CD4-positive, alpha-beta T cell (primary cell): ENCODE measurements at regions not wholly inside any gene's neighbourhood (a gene's known extent, or its start where the extent isn't known, plus 50 kb on each side); places are given as distances from the start of the nearest gene placed in this dataset.

Experiments used
- ATAC-seq: fragments of 200-7000 bp; cut with Tn5 transposase; one replicate; pipeline ENCODE4 v1.10.0; 2022; ENCODE audit warnings: mild to moderate bottlenecking; ENCODE audit not compliant: poor library complexity
- CTCF ChIA-PET: fragments of 350-600 bp; sonication (Branson Sonifier 250); formaldehyde crosslinking; loops from one replicate; lab custom pipeline; 2021; ENCODE audit warnings: antibody characterized with exemption, inconsistent platforms; lab: Charles Lee
- POLR2A ChIA-PET: fragments of 350-600 bp; sonication (Branson Sonifier 250); formaldehyde crosslinking; loops from one replicate; lab custom pipeline; 2021; ENCODE audit warnings: antibody characterized with exemption, inconsistent platforms; lab: Charles Lee
- DNase-seq, 14 experiments: peaks; one replicate each; pipeline ENCODE4 v3.0.0-alpha.2; 2013 to 2020; ENCODE audit warnings: mixed read lengths in 2 of 14
- H3K27ac ChIP-seq, 2 donors: one replicate each; pipeline versions ENCODE4 v1.5.1 to v1.7.0; 2013; ENCODE audit warnings: low read length in 2 of 2, low read depth in 1 of 2, mild to moderate bottlenecking in 1 of 2
- H3K27me3 ChIP-seq, 2 experiments: 1 replicate in 1 of 2; 2 replicates in 1 of 2; pipeline versions ENCODE4 v1.6.1 to v1.7.0; 2013; ENCODE audit warnings: low read length in 2 of 2, control low read depth in 1 of 2, mild to moderate bottlenecking in 1 of 2, moderate library complexity in 1 of 2; ENCODE audit not compliant: insufficient read depth in 2 of 2, control insufficient read depth in 1 of 2
- H3K36me3 ChIP-seq: one replicate; pipeline ENCODE4 v1.6.1; 2013; ENCODE audit warnings: low read length, control low read depth; ENCODE audit not compliant: insufficient read depth
- H3K4me1 ChIP-seq: one replicate; pipeline ENCODE4 v1.6.1; 2013; ENCODE audit warnings: low read length, control low read depth; ENCODE audit not compliant: insufficient read depth
- H3K4me3 ChIP-seq: one replicate; pipeline ENCODE4 v1.5.1; 2013; ENCODE audit warnings: mild to moderate bottlenecking, low read length, moderate library complexity
- H3K9me3 ChIP-seq, 2 experiments: 1 replicate in 1 of 2; 2 replicates in 1 of 2; pipeline versions ENCODE4 v1.6.1 to v1.7.0; 2013; ENCODE audit warnings: low read length in 2 of 2, mild to moderate bottlenecking in 2 of 2, control low read depth in 1 of 2, moderate library complexity in 1 of 2; ENCODE audit not compliant: control insufficient read depth in 1 of 2, insufficient read depth in 1 of 2
- H3K27ac Mint-ChIP-seq: one replicate; pipeline ENCODE4 v1.8.0; 2020; ENCODE audit warnings: mixed read lengths
- H3K27me3 Mint-ChIP-seq: one replicate; pipeline ENCODE4 v1.8.0; 2021; ENCODE audit warnings: mixed read lengths
- H3K36me3 Mint-ChIP-seq: one replicate; pipeline ENCODE4 v1.8.0; 2021; ENCODE audit warnings: low read depth, mixed read lengths
- H3K4me1 Mint-ChIP-seq: one replicate; pipeline ENCODE4 v1.8.0; 2021; ENCODE audit warnings: low read depth, mixed read lengths
- H3K4me3 Mint-ChIP-seq: one replicate; pipeline ENCODE4 v1.8.0; 2020; ENCODE audit warnings: mild to moderate bottlenecking, mixed read lengths
- H3K9me3 Mint-ChIP-seq: one replicate; pipeline ENCODE4 v1.8.0; 2020; ENCODE audit warnings: mixed read lengths
- intact Hi-C, 2 experiments: fragments of 100-400 bp; cut with DNase I in 1 of 2; cut with micrococcal nuclease in 1 of 2; formaldehyde crosslinking; loops; one replicate each; pipeline versions ENCODE4 v1.15.1 to v1.9.0; 2023 to 2025; cut with DNase I, micrococcal nuclease
- TF ChIP-seq, protein P1 (sequence below): fragments of 200-600 bp; IDR thresholded peaks from one replicate; pipeline ENCODE4 v1.8.0; 2022; ENCODE audit warnings: antibody characterized with exemption, mild to moderate bottlenecking

GRCh38 chr4:3366893-3367775 lies 74.3 kb downstream of the RGS12 start:
- peaks cover 0 to 9% of the 10 kb centered on the region in 2 experiments for H3K27me3 ChIP-seq
- H3K9me3 ChIP-seq = peaks cover 0 to 12% of the 10 kb centered on the region in 2 experiments
- H3K4me1 ChIP-seq = peaks cover 39% of the 10 kb centered on the region
- H3K4me3 Mint-ChIP-seq = no peak overlapping the region
- ATAC-seq = no peak
- TF ChIP-seq, protein P1, sequence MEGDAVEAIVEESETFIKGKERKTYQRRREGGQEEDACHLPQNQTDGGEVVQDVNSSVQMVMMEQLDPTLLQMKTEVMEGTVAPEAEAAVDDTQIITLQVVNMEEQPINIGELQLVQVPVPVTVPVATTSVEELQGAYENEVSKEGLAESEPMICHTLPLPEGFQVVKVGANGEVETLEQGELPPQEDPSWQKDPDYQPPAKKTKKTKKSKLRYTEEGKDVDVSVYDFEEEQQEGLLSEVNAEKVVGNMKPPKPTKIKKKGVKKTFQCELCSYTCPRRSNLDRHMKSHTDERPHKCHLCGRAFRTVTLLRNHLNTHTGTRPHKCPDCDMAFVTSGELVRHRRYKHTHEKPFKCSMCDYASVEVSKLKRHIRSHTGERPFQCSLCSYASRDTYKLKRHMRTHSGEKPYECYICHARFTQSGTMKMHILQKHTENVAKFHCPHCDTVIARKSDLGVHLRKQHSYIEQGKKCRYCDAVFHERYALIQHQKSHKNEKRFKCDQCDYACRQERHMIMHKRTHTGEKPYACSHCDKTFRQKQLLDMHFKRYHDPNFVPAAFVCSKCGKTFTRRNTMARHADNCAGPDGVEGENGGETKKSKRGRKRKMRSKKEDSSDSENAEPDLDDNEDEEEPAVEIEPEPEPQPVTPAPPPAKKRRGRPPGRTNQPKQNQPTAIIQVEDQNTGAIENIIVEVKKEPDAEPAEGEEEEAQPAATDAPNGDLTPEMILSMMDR = no peak
- CTCF ChIA-PET = interaction anchor here (1.2 kb wide), 1 partner anchor 21 kb away, joined by 3 read pairs; no protein-coding TSS in a partner anchor
- H3K4me1 Mint-ChIP-seq = peaks cover 63% of the 10 kb centered on the region
- H3K27ac ChIP-seq = no peak overlapping the region
- H3K4me3 ChIP-seq = no peak overlapping the region
- POLR2A ChIA-PET = no interaction called here
- no peaks in the 10 kb centered on the region for H3K36me3 ChIP-seq
- H3K9me3 Mint-ChIP-seq = no peaks in the 10 kb centered on the region
- H3K27me3 Mint-ChIP-seq = peaks cover 11% of the 10 kb centered on the region
- DNase-seq = no peak
- no peaks in the 10 kb centered on the region for H3K36me3 Mint-ChIP-seq
- H3K27ac Mint-ChIP-seq = no peak overlapping the region
- intact Hi-C loops = no loop called here

DNA sequence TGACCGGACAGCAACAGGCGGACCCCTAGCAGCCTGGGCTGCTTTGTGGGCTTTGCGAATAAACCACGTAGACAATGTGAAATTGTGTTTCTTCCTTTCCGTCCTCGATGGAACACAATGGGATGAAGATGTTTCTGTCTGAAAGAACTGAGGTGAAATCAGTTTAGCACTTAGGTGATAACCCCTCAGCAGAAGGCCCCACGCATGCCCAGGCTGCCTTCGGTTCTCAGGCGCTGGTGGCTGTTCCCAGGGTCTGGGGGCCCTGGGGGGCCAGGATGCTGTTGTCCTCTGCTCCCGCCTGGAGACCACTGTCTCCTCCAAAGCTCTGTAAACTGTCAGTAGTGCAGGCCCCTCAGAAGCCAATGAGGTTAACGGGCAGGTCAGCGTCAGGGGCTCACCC lies 73.9 kb upstream of the HGFAC start:
- H3K27ac ChIP-seq = no peak overlapping the region
- intact Hi-C loops = no loop called here
- ATAC-seq (no peak), DNase-seq (no peak)
- H3K4me3 ChIP-seq = no peak overlapping the region
- H3K36me3 ChIP-seq = no peaks in the 10 kb centered on the region
- TF ChIP-seq, protein P1 = no peak
- Mint-ChIP-seq H3K4me1 (peaks cover 66% of the 10 kb centered on the region), H3K4me3 (peak overlapping the region; percentile 2), H3K36me3 (peaks cover 4% of the 10 kb centered on the region), H3K27me3 (peaks cover 11% of the 10 kb centered on the region), H3K27ac (no peak overlapping the region), H3K9me3 (no peaks in the 10 kb centered on the region)
- peaks cover 0 to 9% of the 10 kb centered on the region in 2 experiments for H3K27me3 ChIP-seq
- ChIA-PET CTCF (no interaction called here), POLR2A (no interaction called here)
- H3K4me1 ChIP-seq = peaks cover 47% of the 10 kb centered on the region
- peaks cover 0 to 16% of the 10 kb centered on the region in 2 experiments for H3K9me3 ChIP-seq

- peaks cover 5% of the 10 kb centered on the region for H3K36me3 Mint-ChIP-seq
- POLR2A ChIA-PET = no interaction called here
- peaks cover 67% of the 10 kb centered on the region for H3K4me1 Mint-ChIP-seq
- peaks cover 51% of the 10 kb centered on the region for H3K4me1 ChIP-seq
- no peaks in the 10 kb centered on the region for H3K36me3 ChIP-seq
- H3K27me3 ChIP-seq = peaks cover 0 to 9% of the 10 kb centered on the region in 2 experiments
- H3K4me3 ChIP-seq = no peak overlapping the region
- intact Hi-C loops = no loop called here
- CTCF ChIA-PET = no interaction called here
- peaks cover 11% of the 10 kb centered on the region for H3K27me3 Mint-ChIP-seq
- H3K27ac ChIP-seq = no peak overlapping the region
- DNase-seq = no peak
- H3K9me3 ChIP-seq = peaks cover 0 to 16% of the 10 kb centered on the region in 2 experiments
- H3K27ac Mint-ChIP-seq = no peak overlapping the region
- ATAC-seq = no peak
- H3K9me3 Mint-ChIP-seq = no peaks in the 10 kb centered on the region
- H3K4me3 Mint-ChIP-seq = peak overlapping the region; percentile 2
- TF ChIP-seq, protein P1 = no peak
These were observed 73.4 kb upstream of the HGFAC start for GRCh38 chr4:3368334-3368733.
